ENCODE measurements at regions not wholly inside any gene's neighbourhood (a gene's known extent, or its start where the extent isn't known, plus 50 kb on each side); places are given as distances from the start of the nearest gene placed in this dataset.
"Not testable (repeated sequence)": the region's sequence is repeated elsewhere in the genome, so short reads cannot be mapped to it uniquely, and the experiment has no call there.

DNA sequence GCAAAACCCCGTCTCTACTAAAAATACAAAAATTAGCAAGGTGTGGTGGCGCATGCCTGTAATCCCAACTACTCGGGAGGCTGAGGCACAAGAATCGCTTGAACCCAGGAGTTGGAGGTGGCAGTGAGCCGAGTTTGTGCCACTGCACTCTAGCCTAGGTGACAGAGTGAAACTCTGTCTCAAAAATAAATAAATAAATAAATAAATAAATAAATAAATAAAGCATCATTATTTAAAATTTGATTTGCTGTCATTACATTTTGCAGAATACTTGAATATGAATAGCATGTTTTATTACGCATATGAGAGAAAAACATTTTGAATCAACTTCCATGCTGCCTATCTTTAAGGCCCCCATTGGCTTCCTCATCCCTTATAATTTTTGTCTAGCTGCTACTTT, 53.4 kb upstream of the MED14 start:
- H3K27me3 Mint-ChIP-seq (ENCODE audit: low read depth); H3K4me1 Mint-ChIP-seq; H3K27ac Mint-ChIP-seq; H3K36me3 Mint-ChIP-seq; DNase-seq (ENCODE audit: low spot score in 2 of 2, unreplicated experiment in 2 of 2); H3K4me3 Mint-ChIP-seq: not testable (repeated sequence)
- H3K9me3 Mint-ChIP-seq: peaks cover 23% of the 10 kb centered on the region

DNA sequence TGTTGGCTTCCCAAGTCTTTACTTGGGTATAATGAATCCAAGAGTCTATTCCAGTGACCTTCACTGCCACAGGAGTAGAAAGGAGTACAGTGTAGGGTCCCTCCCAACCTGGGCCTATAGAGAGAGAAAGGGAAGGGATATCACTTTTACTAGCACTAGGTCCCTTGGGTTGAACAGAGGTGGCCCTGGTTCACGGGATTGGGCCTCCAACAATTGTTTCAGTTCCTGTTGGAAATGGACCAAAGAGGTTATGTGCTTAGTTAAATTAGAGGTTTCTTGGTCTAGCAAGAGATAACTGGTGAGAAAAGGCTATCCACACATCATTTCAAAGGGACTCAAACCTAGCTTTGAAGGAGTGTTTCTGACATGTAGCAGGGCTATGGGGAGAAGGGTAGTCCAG, 57.1 kb upstream of the MED14 start:
- H3K4me3 Mint-ChIP-seq: no peak overlapping the region
- H3K4me1 Mint-ChIP-seq: no peaks in the 10 kb centered on the region
- no peak for DNase-seq (ENCODE audit: low spot score in 2 of 2, unreplicated experiment in 2 of 2)
- H3K9me3 Mint-ChIP-seq: peaks cover 39% of the 10 kb centered on the region
- no peaks in the 10 kb centered on the region for H3K36me3 Mint-ChIP-seq
- TF ChIP-seq, protein P1, sequence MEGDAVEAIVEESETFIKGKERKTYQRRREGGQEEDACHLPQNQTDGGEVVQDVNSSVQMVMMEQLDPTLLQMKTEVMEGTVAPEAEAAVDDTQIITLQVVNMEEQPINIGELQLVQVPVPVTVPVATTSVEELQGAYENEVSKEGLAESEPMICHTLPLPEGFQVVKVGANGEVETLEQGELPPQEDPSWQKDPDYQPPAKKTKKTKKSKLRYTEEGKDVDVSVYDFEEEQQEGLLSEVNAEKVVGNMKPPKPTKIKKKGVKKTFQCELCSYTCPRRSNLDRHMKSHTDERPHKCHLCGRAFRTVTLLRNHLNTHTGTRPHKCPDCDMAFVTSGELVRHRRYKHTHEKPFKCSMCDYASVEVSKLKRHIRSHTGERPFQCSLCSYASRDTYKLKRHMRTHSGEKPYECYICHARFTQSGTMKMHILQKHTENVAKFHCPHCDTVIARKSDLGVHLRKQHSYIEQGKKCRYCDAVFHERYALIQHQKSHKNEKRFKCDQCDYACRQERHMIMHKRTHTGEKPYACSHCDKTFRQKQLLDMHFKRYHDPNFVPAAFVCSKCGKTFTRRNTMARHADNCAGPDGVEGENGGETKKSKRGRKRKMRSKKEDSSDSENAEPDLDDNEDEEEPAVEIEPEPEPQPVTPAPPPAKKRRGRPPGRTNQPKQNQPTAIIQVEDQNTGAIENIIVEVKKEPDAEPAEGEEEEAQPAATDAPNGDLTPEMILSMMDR (IDR thresholded peaks at IDR 0.05; ENCODE audit: unreplicated experiment): no peak
- no peaks in the 10 kb centered on the region for H3K27me3 Mint-ChIP-seq (ENCODE audit: low read depth)
- no peak overlapping the region for H3K27ac Mint-ChIP-seq

DNA sequence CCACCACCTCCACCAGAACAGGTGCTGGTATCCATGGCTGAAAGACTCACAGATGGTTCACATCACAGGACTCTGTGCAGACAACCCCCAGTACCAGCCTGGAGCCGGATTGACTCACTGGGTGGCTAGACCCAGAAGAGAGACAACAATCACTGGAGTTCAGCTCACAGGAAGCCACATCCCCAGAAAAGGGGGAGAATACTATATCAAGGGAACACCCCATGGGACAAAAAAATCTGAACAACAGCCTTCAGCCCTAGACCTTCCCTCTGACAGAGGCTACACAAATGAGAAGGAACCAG, 59.4 kb upstream of the MED14 start:
- not testable (repeated sequence) for H3K4me3 Mint-ChIP-seq; H3K4me1 Mint-ChIP-seq; H3K27ac Mint-ChIP-seq; DNase-seq (ENCODE audit: low spot score in 2 of 2, unreplicated experiment in 2 of 2); H3K27me3 Mint-ChIP-seq (ENCODE audit: low read depth); H3K36me3 Mint-ChIP-seq
- peaks cover 43% of the 10 kb centered on the region for H3K9me3 Mint-ChIP-seq

DNA sequence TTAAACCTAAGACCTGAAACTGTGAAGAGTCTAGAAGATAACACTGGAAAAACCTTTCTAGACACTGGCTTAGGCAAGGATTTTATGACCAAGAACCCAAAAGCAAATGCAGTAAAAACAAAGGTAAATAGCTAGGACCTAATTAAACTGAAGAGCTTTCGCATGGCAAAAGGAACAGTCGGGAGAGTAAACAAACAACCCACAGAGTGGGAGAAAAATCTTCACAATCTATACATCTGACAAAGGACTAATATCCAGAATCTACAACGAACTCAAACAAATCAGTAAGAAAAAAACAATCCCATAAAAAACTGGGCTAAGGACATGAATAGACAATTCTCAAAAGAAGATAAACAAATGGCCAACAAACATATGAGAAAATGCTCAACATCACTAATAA, 64.4 kb upstream of the MED14 start:
- not testable (repeated sequence) for DNase-seq (ENCODE audit: low spot score in 2 of 2, unreplicated experiment in 2 of 2); H3K27ac Mint-ChIP-seq; H3K4me3 Mint-ChIP-seq; H3K36me3 Mint-ChIP-seq; H3K27me3 Mint-ChIP-seq (ENCODE audit: low read depth); H3K4me1 Mint-ChIP-seq
- peaks cover 43% of the 10 kb centered on the region for H3K9me3 Mint-ChIP-seq

DNA sequence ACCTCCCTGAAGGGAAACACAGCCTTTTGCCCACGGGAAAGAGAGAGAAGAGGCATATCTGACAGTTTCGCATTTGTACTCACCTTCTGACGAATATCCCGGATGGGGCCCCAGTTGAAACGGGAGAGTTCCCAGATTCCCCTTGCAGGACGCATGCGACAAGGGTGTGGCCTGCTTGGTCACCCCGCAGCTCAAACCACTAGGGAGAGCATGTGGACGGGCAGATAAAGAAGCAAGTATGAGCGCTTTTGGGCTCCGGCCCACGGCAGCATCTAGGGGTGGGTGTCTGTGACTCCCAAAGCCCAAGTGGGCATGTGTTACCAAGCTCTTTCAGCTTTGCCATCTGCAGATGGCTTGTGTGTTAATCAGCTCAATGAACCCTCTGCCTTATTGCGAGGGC, 70.1 kb upstream of the MED14 start:
- peaks cover 13% of the 10 kb centered on the region for H3K9me3 Mint-ChIP-seq
- no peaks in the 10 kb centered on the region for H3K36me3 Mint-ChIP-seq
- TF ChIP-seq, protein P1 (IDR thresholded peaks at IDR 0.05; ENCODE audit: unreplicated experiment): no peak
- no peak for DNase-seq (ENCODE audit: low spot score in 2 of 2, unreplicated experiment in 2 of 2)
- H3K4me3 Mint-ChIP-seq: no peak overlapping the region
- no peaks in the 10 kb centered on the region for H3K27me3 Mint-ChIP-seq (ENCODE audit: low read depth)
- H3K27ac Mint-ChIP-seq: no peak overlapping the region
- no peaks in the 10 kb centered on the region for H3K4me1 Mint-ChIP-seq

DNA sequence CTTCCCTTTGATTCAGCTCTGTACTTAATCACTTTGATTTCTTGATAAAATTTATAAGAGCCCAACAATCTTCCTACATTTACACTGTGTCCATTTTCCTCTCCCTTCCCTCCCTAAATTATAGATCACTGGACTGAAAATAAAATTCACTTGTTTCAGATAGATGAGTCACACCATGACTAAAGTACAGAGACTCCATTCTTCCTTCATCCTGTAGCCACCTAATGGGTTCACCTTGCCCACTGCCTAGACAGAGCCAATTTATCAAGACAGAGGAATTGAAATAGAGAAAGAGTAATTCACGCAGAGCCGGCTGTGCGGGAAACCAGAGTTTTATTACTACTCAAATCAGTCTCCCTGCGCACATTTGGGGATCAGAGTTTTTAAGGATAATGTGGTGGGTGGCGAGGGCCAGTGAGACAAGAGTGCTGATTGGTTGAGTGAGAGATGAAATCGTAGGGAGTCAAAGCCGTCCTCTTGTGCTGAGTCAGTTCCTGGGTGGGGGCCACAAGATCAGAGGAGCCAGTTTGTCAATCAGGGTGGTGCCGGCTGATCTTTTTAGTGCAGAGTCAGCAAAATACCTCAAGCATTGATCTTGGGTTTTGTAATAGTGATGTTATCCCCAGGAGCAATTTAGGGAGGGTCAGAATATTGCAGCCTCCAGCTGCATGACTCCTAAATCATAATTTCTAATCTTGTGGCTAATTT, 71.3 kb upstream of the MED14 start:
- Mint-ChIP-seq H3K4me3 (no peak overlapping the region), H3K9me3 (peaks cover 15% of the 10 kb centered on the region), H3K27me3 (ENCODE audit: low read depth) (no peaks in the 10 kb centered on the region), H3K36me3 (no peaks in the 10 kb centered on the region), H3K27ac (no peak overlapping the region), H3K4me1 (no peaks in the 10 kb centered on the region)
- TF ChIP-seq, protein P1 (IDR thresholded peaks at IDR 0.05; ENCODE audit: unreplicated experiment): no peak
- no peak for DNase-seq (ENCODE audit: low spot score in 2 of 2, unreplicated experiment in 2 of 2)

DNA sequence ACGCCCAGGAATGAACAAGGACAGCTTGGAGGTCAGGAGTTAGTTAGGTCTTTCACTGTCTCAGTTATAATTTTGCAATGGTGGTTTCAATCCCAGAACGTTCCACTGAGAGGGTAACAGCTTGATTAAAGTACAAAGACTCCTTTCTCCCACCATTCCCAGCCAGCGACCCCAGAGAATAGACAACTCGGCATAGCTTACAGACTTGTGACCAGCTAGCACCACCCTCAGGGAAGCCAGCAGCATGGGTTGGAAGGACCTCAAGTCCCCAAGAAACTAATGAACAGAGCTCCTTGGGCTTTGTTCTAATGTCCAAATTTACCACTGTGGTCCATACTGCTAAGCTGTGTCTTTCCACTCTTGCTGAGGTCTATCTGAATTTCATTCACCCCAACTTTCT, 72.0 kb upstream of the MED14 start:
- Mint-ChIP-seq H3K27ac (no peak overlapping the region), H3K9me3 (peaks cover 15% of the 10 kb centered on the region), H3K4me3 (no peak overlapping the region), H3K36me3 (no peaks in the 10 kb centered on the region), H3K4me1 (no peaks in the 10 kb centered on the region), H3K27me3 (ENCODE audit: low read depth) (no peaks in the 10 kb centered on the region)
- TF ChIP-seq, protein P1 (IDR thresholded peaks at IDR 0.05; ENCODE audit: unreplicated experiment): no peak
- DNase-seq (ENCODE audit: low spot score in 2 of 2, unreplicated experiment in 2 of 2): no peak

All from mesothelial cell of epicardium (in vitro differentiated cells).